T-helper 1 cell treated with Interleukin-12 subunit alpha and Interleukin-12 subunit beta and Interleukin-4 antibody, amounts not matched to agents 30 μg/mL and 1 μg/mL, for 36 hours (primary cell): ENCODE measurements at regions not wholly inside any gene's neighbourhood (a gene's known extent, or its start where the extent isn't known, plus 50 kb on each side); places are given as distances from the start of the nearest gene placed in this dataset.

Experiments
- H3K27ac Mint-ChIP-seq: one replicate; pipeline ENCODE4 v1.8.0; 2021; ENCODE audit warnings: mild to moderate bottlenecking, mixed read lengths
- H3K27me3 Mint-ChIP-seq: one replicate; pipeline ENCODE4 v1.8.0; 2021; ENCODE audit warnings: low read depth, mixed read lengths
- H3K36me3 Mint-ChIP-seq: one replicate; pipeline ENCODE4 v1.8.0; 2021; ENCODE audit warnings: low read depth, mixed read lengths
- H3K4me1 Mint-ChIP-seq: one replicate; pipeline ENCODE4 v1.8.0; 2021; ENCODE audit warnings: low read depth, mixed read lengths
- H3K4me3 Mint-ChIP-seq: one replicate; pipeline ENCODE4 v1.8.0; 2021; ENCODE audit warnings: mild to moderate bottlenecking, moderate library complexity, mixed read lengths
- H3K9me3 Mint-ChIP-seq: one replicate; pipeline ENCODE4 v1.8.0; 2021; ENCODE audit warnings: mixed read lengths

GRCh38 chr19:31100206-31100590 is 249.0 kb downstream of the TSHZ3 start:
- H3K27me3 Mint-ChIP-seq = no peaks in the 10 kb centered on the region
- no peak overlapping the region for H3K27ac Mint-ChIP-seq
- no peaks in the 10 kb centered on the region for H3K9me3 Mint-ChIP-seq
- H3K36me3 Mint-ChIP-seq = no peaks in the 10 kb centered on the region
- no peaks in the 10 kb centered on the region for H3K4me1 Mint-ChIP-seq
- no peak overlapping the region for H3K4me3 Mint-ChIP-seq

- Mint-ChIP-seq H3K27ac (no peak overlapping the region), H3K4me3 (no peak overlapping the region), H3K36me3 (no peaks in the 10 kb centered on the region), H3K27me3 (no peaks in the 10 kb centered on the region), H3K4me1 (no peaks in the 10 kb centered on the region), H3K9me3 (no peaks in the 10 kb centered on the region)
Measured at GRCh38 chr19:31099515-31100205, 249.6 kb downstream of the TSHZ3 start.

GRCh38 chr19:31098836-31099235 is 250.4 kb downstream of the TSHZ3 start:
- no peaks in the 10 kb centered on the region for H3K36me3 Mint-ChIP-seq
- no peak overlapping the region for H3K27ac Mint-ChIP-seq
- H3K4me1 Mint-ChIP-seq = no peaks in the 10 kb centered on the region
- H3K27me3 Mint-ChIP-seq = no peaks in the 10 kb centered on the region
- H3K9me3 Mint-ChIP-seq = no peaks in the 10 kb centered on the region
- H3K4me3 Mint-ChIP-seq = no peak overlapping the region

DNA sequence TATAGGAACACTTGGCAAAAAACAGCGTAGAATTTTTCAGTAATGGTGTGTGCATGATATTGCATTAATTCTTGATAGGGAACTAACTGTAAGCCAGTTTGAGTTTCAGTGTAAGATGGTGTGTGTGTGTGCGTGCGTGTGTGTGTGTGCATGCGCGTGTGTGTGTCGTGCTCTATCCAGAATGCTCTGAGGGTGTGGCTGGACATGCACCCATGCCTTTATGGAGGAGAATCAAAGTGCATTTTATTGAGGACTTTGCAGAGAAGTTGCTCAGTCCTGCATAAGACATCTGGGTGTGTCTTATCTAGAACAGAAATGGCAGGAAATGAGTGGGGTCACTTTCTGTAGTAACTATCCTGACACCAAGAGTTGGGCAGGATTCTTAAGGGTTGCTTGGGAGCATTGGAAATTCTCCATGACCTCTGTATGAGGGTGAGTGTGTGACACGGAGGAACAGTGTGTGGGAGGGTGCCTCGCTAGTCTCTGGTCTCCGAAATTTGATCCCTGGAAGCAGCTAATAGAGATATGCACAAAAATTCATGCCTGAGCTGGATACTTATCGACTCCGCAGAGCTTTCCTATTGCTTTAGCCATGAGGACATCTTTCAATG is 252.2 kb downstream of the TSHZ3 start:
- H3K9me3 Mint-ChIP-seq = no peaks in the 10 kb centered on the region
- H3K36me3 Mint-ChIP-seq = no peaks in the 10 kb centered on the region

DNA sequence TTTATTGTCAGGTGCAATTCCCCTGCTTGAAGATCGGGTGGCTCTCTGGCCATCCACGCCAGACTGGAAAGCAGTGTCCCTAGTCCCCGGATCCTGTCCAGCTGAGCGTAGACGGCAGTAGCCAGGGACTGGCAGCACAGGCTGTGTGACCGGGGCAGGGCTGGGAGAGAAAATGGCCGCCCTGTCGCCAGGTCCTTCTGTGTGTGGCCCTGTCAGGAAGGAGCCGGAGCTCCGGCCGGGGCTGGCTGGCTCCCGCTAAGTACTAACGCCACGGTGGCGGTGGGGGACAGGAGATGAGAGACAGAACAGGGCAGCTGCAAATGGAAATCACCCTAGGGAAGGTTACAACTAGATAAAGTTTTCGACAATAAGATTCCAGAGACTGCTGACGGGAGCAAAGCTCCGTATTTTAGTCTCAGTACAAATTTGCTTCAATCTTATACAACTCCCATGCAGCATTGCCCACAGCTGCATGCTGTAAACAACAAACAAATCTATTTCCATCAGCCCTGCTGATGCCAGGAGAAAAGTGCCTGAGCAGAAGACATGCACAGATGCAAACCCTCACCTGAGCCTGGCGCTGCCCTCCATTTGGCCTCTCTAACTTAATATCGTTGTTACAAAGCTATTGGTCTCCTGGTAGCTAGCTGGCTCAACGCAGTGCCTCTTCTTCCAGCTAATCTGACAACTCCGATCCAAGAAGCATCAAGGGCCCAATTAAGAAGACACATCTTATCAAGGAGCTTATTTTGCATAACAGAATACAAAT is 253.0 kb downstream of the TSHZ3 start:
- Mint-ChIP-seq H3K36me3 (no peaks in the 10 kb centered on the region), H3K27me3 (no peaks in the 10 kb centered on the region), H3K27ac (no peak overlapping the region), H3K9me3 (no peaks in the 10 kb centered on the region), H3K4me1 (no peaks in the 10 kb centered on the region), H3K4me3 (no peak overlapping the region)

More for the DNA sequence above, 252.2 kb downstream of the TSHZ3 start:
- Mint-ChIP-seq H3K4me3 (no peak overlapping the region), H3K27me3 (no peaks in the 10 kb centered on the region), H3K4me1 (no peaks in the 10 kb centered on the region), H3K27ac (no peak overlapping the region)

DNA sequence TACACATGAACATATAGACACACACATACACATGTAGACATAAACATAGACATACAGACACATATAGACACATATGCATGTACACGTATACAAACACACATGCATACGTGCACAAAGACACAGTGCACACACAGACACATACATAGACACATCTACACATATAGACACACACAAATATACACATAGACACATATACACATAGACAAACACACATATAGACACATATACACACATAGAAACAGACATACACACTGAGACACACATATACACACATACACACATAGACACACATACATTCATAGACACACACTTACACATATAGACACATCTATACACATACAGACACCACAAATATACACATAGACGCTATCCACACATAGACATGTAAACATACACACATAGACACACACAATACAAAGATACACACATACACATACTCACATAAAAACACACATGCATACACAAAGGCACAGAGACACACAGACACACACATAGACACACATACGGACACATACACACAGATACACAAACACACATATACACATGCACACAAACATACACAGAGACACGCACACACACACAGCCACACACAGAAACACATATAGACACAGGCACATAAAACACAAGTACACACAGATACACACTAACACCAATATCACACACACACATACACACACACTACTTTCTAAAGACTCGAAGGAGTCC is 254.0 kb downstream of the TSHZ3 start:
- Mint-ChIP-seq H3K4me3 (no peak overlapping the region), H3K4me1 (no peaks in the 10 kb centered on the region), H3K9me3 (no peaks in the 10 kb centered on the region), H3K27me3 (no peaks in the 10 kb centered on the region), H3K36me3 (no peaks in the 10 kb centered on the region), H3K27ac (no peak overlapping the region)

- H3K36me3 Mint-ChIP-seq = no peaks in the 10 kb centered on the region
- H3K9me3 Mint-ChIP-seq = no peaks in the 10 kb centered on the region
- no peaks in the 10 kb centered on the region for H3K27me3 Mint-ChIP-seq
- no peak overlapping the region for H3K27ac Mint-ChIP-seq
- no peaks in the 10 kb centered on the region for H3K4me1 Mint-ChIP-seq
- no peak overlapping the region for H3K4me3 Mint-ChIP-seq
Measured at GRCh38 chr19:31092274-31092673, 257.0 kb downstream of the TSHZ3 start.

GRCh38 chr19:31089681-31090080 is 259.6 kb downstream of the TSHZ3 start:
- Mint-ChIP-seq H3K4me1 (no peaks in the 10 kb centered on the region), H3K27me3 (no peaks in the 10 kb centered on the region), H3K36me3 (no peaks in the 10 kb centered on the region), H3K9me3 (no peaks in the 10 kb centered on the region), H3K27ac (no peak overlapping the region), H3K4me3 (no peak overlapping the region)

DNA sequence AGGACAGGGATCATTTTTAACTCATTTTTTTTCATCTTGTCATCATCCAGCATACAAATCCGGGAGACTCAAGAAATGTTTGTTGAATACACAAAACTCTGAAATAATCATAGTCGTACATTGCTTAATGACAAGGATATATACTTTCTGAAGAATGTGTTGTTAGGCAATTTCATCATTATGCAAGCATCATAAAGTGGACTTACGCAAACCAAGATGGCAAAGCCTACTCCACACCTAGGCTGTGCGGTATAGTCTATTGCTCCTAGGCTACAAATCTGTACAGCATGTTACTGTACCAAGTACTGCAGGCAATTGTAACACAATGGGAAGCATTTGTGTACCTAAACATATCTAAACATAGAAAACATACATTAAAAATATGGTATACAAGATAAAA is 264.1 kb downstream of the TSHZ3 start:
- Mint-ChIP-seq H3K27me3 (no peaks in the 10 kb centered on the region), H3K27ac (no peak overlapping the region), H3K9me3 (no peaks in the 10 kb centered on the region), H3K4me1 (no peaks in the 10 kb centered on the region), H3K4me3 (no peak overlapping the region), H3K36me3 (no peaks in the 10 kb centered on the region)

GRCh38 chr19:31083105-31083504 is 266.1 kb downstream of the TSHZ3 start:
- H3K4me3 Mint-ChIP-seq = no peak overlapping the region
- H3K27me3 Mint-ChIP-seq = no peaks in the 10 kb centered on the region
- H3K4me1 Mint-ChIP-seq = no peaks in the 10 kb centered on the region
- H3K36me3 Mint-ChIP-seq = no peaks in the 10 kb centered on the region
- no peaks in the 10 kb centered on the region for H3K9me3 Mint-ChIP-seq
- no peak overlapping the region for H3K27ac Mint-ChIP-seq

GRCh38 chr19:31075146-31075655 is 274.0 kb downstream of the TSHZ3 start:
- H3K9me3 Mint-ChIP-seq = no peaks in the 10 kb centered on the region
- H3K36me3 Mint-ChIP-seq = no peaks in the 10 kb centered on the region
- H3K27me3 Mint-ChIP-seq = peaks cover 30% of the 10 kb centered on the region
- no peaks in the 10 kb centered on the region for H3K4me1 Mint-ChIP-seq
- H3K4me3 Mint-ChIP-seq = no peak overlapping the region
- no peak overlapping the region for H3K27ac Mint-ChIP-seq

GRCh38 chr19:31074199-31075125 is 274.8 kb downstream of the TSHZ3 start:
- Mint-ChIP-seq H3K36me3 (no peaks in the 10 kb centered on the region), H3K4me1 (no peaks in the 10 kb centered on the region), H3K9me3 (no peaks in the 10 kb centered on the region), H3K27me3 (peaks cover 30% of the 10 kb centered on the region), H3K27ac (no peak overlapping the region), H3K4me3 (no peak overlapping the region)

- H3K4me3 Mint-ChIP-seq = no peak overlapping the region
- no peaks in the 10 kb centered on the region for H3K4me1 Mint-ChIP-seq
- H3K9me3 Mint-ChIP-seq = no peaks in the 10 kb centered on the region
- no peaks in the 10 kb centered on the region for H3K36me3 Mint-ChIP-seq
- H3K27ac Mint-ChIP-seq = no peak overlapping the region
- H3K27me3 Mint-ChIP-seq = peaks cover 30% of the 10 kb centered on the region
Measured at GRCh38 chr19:31073485-31074198, 275.6 kb downstream of the TSHZ3 start.
